Stimulated activated CD8-positive, alpha-beta memory T cell treated with anti-CD3 and anti-CD28 coated beads, Interleukin-12 subunit alpha, Interleukin-12 subunit beta, amount 100 ng/mL, for 1 hour (primary cell): ENCODE measurements at regions not wholly inside any gene's neighbourhood (a gene's known extent, or its start where the extent isn't known, plus 50 kb on each side); places are given as distances from the start of the nearest gene placed in this dataset.
"Not testable (repeated sequence)": the region's sequence is repeated elsewhere in the genome, so short reads cannot be mapped to it uniquely, and the experiment has no call there.

Source experiments
- DNase-seq: peaks from one replicate; pipeline ENCODE4 v3.0.0-alpha.2; 2020; ENCODE audit warnings: low read depth

DNA sequence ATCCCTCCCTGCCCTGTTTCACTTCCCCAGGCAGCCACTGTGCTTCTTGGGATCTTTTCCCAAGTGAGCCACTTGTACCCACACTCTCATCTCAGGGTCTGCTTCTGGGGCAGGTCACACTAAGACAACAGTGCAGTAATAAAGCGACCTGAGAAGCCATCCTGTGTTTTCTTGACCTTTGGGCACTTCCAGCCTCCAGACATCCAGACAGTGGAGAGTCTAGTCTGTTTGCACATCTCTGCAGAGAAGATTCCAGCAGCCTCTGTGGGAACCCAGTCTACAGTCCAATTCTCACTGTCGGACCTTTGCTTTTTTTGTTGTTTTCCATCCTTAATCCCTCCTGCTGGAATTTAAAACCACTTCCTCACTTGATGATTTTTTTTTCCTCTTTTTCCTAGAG is 50.3 kb upstream of the ATP6AP2 start:
- DNase-seq = no peak

GRCh38 chrX:40527543-40527942 is 53.2 kb upstream of the ATP6AP2 start:
- no peak for DNase-seq

GRCh38 chrX:40526412-40526811 is 54.4 kb upstream of the ATP6AP2 start:
- DNase-seq = no peak

DNA sequence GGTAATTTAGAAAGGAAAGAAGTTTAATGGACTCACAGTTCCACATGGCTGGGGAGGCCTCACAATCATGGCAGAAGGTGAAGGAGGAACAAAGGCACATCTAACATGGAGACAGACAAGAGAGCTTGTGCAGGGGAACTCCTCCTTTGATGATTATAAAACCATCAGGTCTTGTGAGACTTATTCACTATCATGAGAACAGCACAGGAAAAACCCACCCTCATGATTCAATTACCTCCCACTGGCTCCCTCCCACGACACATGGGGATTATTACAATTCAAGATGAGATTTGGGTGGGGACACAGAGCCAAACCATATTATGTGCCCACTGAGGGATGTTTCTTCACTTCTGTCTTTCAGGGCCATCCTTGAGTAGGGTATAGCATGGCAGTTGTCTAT is 54.9 kb upstream of the ATP6AP2 start:
- DNase-seq = not testable (repeated sequence)

GRCh38 chrX:40524423-40524822 is 56.3 kb upstream of the ATP6AP2 start:
- DNase-seq = no peak

- no peak for DNase-seq
These were observed 56.9 kb upstream of the ATP6AP2 start for GRCh38 chrX:40523852-40524251.

GRCh38 chrX:40521868-40522450 is 58.8 kb upstream of the ATP6AP2 start:
- DNase-seq = no peak

DNA sequence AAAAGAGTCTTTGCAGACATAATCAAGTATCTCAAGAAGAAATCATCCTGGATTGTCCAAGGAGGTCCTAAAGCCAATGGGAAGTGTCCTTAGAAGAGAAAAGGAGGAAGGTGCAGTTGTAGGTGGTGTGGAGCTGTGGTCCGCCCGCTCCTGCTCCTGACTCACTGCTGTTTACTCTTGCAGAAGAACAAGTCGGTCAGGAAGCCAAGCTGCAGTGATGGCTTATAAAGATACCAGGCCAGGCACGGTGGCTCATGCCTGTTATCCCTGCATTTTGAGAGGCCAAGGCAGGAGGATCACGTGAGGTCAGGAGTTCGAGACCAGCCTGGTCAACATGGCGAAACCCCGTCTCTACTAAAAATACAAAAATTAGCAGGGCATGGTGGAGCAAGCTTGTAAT is 66.4 kb upstream of the ATP6AP2 start:
- DNase-seq = no peak

- no peak for DNase-seq
These were observed 66.9 kb upstream of the ATP6AP2 start for GRCh38 chrX:40513835-40514234.

DNA sequence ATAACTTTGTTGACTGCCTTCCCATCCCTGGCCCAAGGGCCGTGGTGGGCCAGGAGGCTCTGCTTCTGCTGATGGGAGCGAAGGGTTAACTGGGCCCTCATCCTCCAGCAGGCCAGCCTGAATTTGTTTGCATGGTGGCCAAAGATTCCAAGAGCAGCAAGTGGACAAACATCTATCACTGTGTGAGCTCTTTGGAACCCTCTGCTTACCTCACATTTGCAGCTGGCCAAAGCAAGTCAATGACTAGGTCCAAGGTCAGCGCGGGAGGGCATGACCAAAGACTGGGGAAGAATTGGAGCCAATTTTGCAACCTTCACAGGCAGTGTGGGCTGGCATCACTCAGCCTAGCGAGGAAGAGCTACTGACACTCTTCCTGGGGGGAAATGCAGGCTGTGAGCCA is 67.8 kb upstream of the ATP6AP2 start:
- DNase-seq = no peak

DNA sequence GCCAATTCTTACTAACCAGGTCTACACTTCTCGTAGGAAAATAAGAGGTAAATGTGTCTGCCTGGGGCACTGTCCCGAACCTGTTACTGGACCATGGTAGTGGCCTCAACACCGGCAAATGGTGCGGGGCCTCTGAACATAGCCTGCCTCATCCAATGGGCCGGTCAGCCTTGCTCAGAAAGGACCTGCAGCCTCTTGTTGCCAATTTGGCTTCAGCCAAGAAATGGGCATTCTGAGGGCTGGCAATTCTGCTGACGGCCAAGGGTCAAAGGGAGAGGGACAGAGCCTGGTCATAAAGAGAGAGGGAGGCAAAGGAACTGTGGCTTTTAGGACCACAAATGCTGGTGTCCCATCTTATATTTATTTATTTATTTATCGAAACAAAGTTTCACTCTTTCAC is 69.5 kb upstream of the ATP6AP2 start:
- no peak for DNase-seq

GRCh38 chrX:40508560-40508959 is 72.2 kb upstream of the ATP6AP2 start:
- no peak for DNase-seq

GRCh38 chrX:40506201-40506985 is 74.4 kb upstream of the ATP6AP2 start:
- DNase-seq = no peak

DNA sequence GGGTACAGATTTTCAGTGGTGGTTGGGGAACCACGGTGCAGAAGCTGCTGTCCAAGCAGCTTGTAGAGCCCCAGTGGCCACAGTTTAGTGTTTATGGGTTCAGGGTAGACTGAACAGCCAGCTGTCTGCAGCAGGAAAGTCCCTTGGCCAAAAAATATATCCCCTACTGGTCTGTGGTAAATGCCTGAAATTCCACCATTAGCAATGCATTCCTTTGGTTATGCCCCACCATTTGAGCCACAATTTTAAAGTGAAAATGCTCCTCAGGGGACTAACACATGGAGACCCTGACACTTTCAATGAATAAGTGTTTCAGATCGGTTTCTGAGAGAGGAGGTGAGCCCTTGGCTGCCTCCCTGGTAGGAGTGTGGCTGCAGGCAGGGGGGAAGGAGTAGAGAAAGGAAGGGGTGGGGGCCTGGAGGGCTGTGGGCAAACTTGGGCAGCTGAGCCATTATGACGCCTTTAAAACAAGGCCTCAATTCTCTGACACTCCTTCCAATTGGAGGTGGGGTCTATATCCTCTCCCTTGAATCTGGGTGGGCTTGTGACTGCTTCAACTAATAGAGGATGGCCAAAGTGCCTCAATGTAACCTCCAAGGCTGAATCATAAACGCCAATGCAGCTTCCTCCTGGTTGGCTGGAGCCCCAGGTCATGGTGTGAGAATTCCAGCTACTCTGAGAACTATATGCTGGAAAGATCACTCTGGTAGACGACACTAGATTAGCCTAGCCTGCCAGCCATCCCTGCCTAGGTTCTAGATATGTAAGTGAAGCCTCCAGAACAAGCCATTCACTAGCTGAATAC is 75.8 kb upstream of the ATP6AP2 start:
- no peak for DNase-seq

DNA sequence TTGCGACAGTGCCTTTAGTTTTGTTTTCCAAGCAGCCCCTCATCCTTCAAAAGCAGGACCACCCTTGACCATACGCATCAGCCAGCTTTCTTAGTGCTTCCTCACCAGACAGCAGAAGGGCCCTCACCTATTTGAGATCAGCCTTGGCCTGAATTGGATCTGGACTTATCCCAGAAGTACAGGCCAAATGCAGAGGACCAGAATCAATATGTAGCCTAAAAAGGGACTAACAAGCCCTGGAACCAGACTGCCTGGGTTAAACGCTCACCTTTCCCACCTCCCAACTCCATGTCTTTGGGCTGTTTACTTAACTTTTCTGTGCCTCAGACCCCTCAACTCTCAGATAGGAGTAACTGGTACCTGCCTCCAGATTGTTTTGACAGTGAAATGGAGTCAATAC is 77.7 kb upstream of the ATP6AP2 start:
- DNase-seq = no peak

DNA sequence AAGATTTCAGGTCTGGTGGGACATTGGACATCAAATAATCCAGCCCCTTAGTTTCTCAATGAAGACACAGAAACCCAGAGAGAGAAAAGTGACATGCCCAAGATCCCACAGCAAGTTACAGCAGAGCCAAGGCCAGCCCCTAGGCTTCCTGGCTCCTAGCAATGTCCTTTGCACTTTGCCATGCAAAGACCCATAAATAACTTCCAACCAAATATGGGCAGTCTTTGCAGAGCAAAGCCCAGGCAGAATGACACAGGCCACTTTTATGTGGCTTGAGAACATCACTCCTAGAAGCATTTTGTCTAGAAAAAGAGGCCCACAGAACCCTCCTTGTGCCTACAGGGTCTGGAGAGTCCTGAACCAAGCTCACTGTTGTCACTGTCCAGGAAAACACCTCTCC is 78.1 kb upstream of the ATP6AP2 start:
- no peak for DNase-seq

DNA sequence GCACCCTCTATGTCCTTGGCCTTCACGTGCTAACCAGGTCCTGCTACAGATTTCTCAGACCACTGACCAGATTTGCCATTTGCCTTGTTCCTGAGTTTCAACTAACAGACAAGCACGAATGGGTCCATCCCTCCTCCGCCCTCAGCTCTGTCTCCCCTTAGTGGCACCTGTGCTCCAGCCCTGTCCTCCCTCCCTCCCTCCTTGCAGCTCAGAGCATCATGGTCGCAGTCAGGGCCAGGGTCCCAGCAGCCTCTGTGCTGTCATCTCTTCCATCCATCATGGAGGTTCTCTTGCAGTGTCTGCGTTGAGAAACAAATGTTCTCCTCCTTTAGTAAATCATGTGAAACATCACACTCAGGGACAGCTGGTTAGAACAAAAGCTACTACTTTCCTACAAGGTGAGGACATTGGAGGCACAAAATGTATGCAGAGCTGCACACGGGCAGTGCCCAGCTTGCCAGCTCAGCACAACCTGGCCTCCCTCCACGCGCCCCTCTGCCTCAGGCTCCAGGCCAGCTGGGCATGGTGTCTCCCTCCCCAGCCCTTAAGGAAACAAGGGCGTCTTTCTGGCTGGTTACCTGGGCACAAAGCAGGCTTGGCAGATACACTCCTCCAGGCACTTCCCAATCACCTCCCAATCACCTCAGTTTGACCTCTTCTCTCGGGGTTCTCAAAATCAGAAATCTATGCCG is 79.5 kb upstream of the ATP6AP2 start:
- no peak for DNase-seq

DNA sequence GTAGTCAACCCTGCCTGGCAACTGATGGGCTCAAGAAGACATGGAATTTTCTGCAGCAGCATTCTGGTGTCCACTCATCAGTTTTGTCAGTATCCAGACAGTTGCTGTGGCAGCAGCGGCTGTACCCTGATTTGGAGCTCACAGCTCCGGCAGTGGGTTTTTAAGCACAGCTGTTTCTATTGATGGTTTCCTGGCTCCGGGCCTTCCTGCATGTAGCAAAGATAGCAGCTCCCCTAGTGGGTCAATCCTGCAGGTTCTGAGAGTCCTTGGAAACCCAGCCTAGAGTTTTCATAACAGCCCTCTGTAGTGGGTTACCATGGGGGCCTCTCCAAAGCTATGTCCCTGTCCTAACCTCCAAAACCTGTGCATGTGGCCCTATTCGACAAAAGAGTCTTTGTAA is 84.0 kb upstream of the ATP6AP2 start:
- no peak for DNase-seq

DNA sequence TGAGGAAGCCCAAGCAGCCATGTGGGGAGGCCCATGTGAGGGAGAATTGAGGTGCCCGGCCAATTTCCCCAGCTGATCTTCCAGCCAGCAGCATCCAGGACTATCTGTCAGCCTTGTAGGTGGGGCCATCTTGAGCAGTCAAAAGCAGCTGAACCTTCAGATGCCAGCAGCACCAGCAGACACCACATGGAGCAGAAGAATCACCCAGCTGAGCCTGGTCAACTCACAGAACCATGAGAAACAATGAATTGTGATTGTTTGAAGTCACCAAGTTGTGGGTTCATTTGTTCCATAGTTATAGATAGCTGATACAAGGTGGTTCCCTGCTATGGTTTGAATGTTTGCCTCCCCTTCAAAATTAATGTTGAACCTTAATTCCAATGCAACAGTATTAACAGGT is 85.1 kb upstream of the ATP6AP2 start:
- no peak for DNase-seq

DNA sequence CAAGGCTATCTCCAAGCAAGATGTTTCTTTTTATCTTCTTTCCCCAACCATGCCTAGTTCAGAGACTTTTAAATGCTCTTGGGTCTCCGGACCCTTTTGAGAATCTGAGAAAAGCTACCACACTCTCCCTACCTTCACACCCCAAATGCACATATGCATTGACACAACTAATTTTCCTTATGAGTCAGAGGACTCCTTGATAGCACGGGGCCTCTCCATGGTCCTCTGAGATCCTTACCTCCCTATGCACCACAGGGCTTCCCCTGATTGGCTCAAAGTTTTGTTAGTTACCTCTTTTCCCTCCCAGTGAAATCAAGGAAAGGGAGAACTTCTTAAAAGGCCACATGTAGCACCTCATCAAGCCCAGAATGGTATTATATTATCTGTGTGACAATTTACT is 86.8 kb upstream of the ATP6AP2 start:
- no peak for DNase-seq

DNA sequence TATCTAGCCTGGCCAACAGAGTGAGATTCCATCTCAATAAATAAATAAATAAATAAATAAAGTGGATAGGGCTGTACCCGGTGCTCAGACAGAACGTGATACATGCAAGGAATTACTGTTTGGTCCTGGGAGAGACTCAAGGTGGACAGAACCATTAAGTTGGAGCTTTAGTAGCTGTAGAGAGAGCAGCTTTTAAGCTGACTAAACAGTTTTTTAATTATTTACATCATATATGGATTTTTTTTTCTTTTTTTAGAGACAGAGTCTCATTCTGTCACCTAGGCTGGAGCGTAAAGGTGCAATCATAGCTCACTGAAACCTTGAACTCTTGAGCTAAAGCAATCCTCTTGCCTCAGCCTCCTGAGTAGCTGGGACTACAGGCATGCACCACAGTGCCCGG is 92.5 kb upstream of the ATP6AP2 start:
- no peak for DNase-seq

GRCh38 chrX:40485973-40486372 is 94.8 kb upstream of the ATP6AP2 start:
- DNase-seq = no peak
